Kasumi-1 (cell line): ENCODE measurements at regions not wholly inside any gene's neighbourhood (a gene's known extent, or its start where the extent isn't known, plus 50 kb on each side); places are given as distances from the start of the nearest gene placed in this dataset.
"Not testable (repeated sequence)": the region's sequence is repeated elsewhere in the genome, so short reads cannot be mapped to it uniquely, and the experiment has no call there.

ENCODE experiments used
- DNase-seq, 2 experiments: peaks; one replicate each; lab custom pipeline; 2025; lab: John Stamatoyannopoulos, UW

- DNase-seq: no peak
Measured at GRCh38 chr10:83986800-83987199, 152.5 kb upstream of the GHITM start.

GRCh38 chr10:83987216-83987615, 152.1 kb upstream of the GHITM start:
- no peak for DNase-seq

GRCh38 chr10:83988435-83988834, 150.9 kb upstream of the GHITM start:
- no peak for DNase-seq

GRCh38 chr10:83990126-83990525, 149.2 kb upstream of the GHITM start:
- no peak for DNase-seq

GRCh38 chr10:83991986-83992753, 147.1 kb upstream of the GHITM start:
- peak; percentile 35 to 45 for DNase-seq

GRCh38 chr10:83994325-83994724, 145.0 kb upstream of the GHITM start:
- DNase-seq: no peak

GRCh38 chr10:83995738-83996331, 143.5 kb upstream of the GHITM start:
- no peak for DNase-seq

- no peak for DNase-seq
Measured at GRCh38 chr10:84004221-84004620, 135.1 kb upstream of the GHITM start.

GRCh38 chr10:84005403-84005802, 133.9 kb upstream of the GHITM start:
- DNase-seq: no peak

- no peak for DNase-seq
Measured at GRCh38 chr10:84007482-84007881, 131.8 kb upstream of the GHITM start.

- DNase-seq: peak; percentile 25 to 26
Measured at GRCh38 chr10:84008878-84009277, 130.4 kb upstream of the GHITM start.

- no peak for DNase-seq
Measured at GRCh38 chr10:84012431-84012830, 126.9 kb upstream of the GHITM start.

- no peak for DNase-seq
Measured at GRCh38 chr10:84012831-84013458, 126.4 kb upstream of the GHITM start.

- no peak for DNase-seq
Measured at GRCh38 chr10:84015877-84016595, 123.3 kb upstream of the GHITM start.

- DNase-seq: no peak
Measured at GRCh38 chr10:84018826-84019225, 120.5 kb upstream of the GHITM start.

GRCh38 chr10:84019854-84020458, 119.4 kb upstream of the GHITM start:
- not testable (repeated sequence) for DNase-seq

GRCh38 chr10:84026821-84027257, 112.5 kb upstream of the GHITM start:
- peak; percentile 39 to 56 for DNase-seq

- no peak for DNase-seq
Measured at GRCh38 chr10:84029840-84030239, 109.5 kb upstream of the GHITM start.

GRCh38 chr10:84038035-84038434, 101.3 kb upstream of the GHITM start:
- DNase-seq: no peak

- DNase-seq: no peak
Measured at GRCh38 chr10:84039957-84040356, 99.4 kb upstream of the GHITM start.

GRCh38 chr10:84047258-84048010, 91.9 kb upstream of the GHITM start:
- no peak for DNase-seq
